Fibroblast of lung (primary cell): ENCODE measurements at regions not wholly inside any gene's neighbourhood (a gene's known extent, or its start where the extent isn't known, plus 50 kb on each side); places are given as distances from the start of the nearest gene placed in this dataset.

Experiments
- CTCF ChIP-seq, 2 donors: IDR thresholded peaks in 1 of 2; conservative IDR thresholded peaks in 1 of 2; 1 replicate in 1 of 2; 2 replicates in 1 of 2; pipeline ENCODE4 v1.5.1; 2011 to 2012; ENCODE audit warnings: low read length in 2 of 2, control low read depth in 1 of 2, inconsistent platforms in 1 of 2, low read depth in 1 of 2, mild to moderate bottlenecking in 1 of 2
- EZH2 ChIP-seq: IDR thresholded peaks from 2 replicates; pipeline ENCODE4 v1.5.1; 2012; ENCODE audit warnings: low read length, control low read depth, mild to moderate bottlenecking; ENCODE audit errors: missing control alignments

- TF ChIP-seq CTCF (conservative IDR thresholded peaks at IDR 0.05 in 1 of 2, IDR thresholded peaks at IDR 0.05 in 1 of 2; ENCODE audit: low read depth in 1 of 2, low read length in 2 of 2) (no peak), EZH2 (no peak)
Observed at GRCh38 chr5:82676661-82677060, 398.5 kb upstream of the RPS23 start.
